Esophagus muscularis mucosa (tissue), 4 donors: ENCODE measurements at regions not wholly inside any gene's neighbourhood (a gene's known extent, or its start where the extent isn't known, plus 50 kb on each side); places are given as distances from the start of the nearest gene placed in this dataset.

Experiments
- DNase-seq: peaks from one replicate; pipeline ENCODE4 v3.0.0-alpha.2; 2017; ENCODE audit errors: extremely low spot score
- H3K27ac ChIP-seq, 4 donors: fragments of 200-600 bp; sonication (generic); replicated peaks in 1 of 4; 1 replicate in 3 of 4; 2 replicates in 1 of 4; pipeline ENCODE4 v1.5.1; 2016 to 2019; ENCODE audit warnings: mild to moderate bottlenecking in 1 of 4
- H3K27me3 ChIP-seq, 4 donors: fragments of 200-600 bp; sonication (generic); one replicate each; pipeline versions ENCODE4 v1.5.1 to v1.6.0; 2016 to 2019
- H3K36me3 ChIP-seq, 4 donors: fragments of 200-600 bp; sonication (generic); one replicate each; pipeline ENCODE4 v1.5.1; 2016 to 2019
- H3K4me1 ChIP-seq, 4 donors: fragments of 200-600 bp; sonication (generic); one replicate each; pipeline ENCODE4 v1.5.1; 2016 to 2019
- H3K4me3 ChIP-seq, 4 donors: fragments of 200-600 bp; sonication (generic); 1 replicate in 2 of 4; 2 replicates in 2 of 4; pipeline ENCODE4 v1.5.1; 2016 to 2019; ENCODE audit warnings: mild to moderate bottlenecking in 4 of 4, moderate library complexity in 1 of 4
- H3K9me3 ChIP-seq, 4 donors: fragments of 200-600 bp; sonication (generic); 1 replicate in 3 of 4; 2 replicates in 1 of 4; pipeline ENCODE4 v1.5.1; 2016 to 2019
- EP300 ChIP-seq: sonication (generic); formaldehyde crosslinking; IDR thresholded peaks from one replicate; pipeline ENCODE4 v1.6.1; 2017; ENCODE audit warnings: antibody characterized with exemption
- POLR2A ChIP-seq: fragments of 450-650 bp; IDR thresholded peaks from one replicate; pipeline ENCODE4 v1.6.1; 2017; ENCODE audit warnings: antibody characterized with exemption, moderate library complexity, mild to moderate bottlenecking, low read depth
- POLR2AphosphoS5 ChIP-seq, 2 donors: sonication (generic); formaldehyde crosslinking; IDR thresholded peaks; one replicate each; pipeline ENCODE4 v1.6.1; 2017; ENCODE audit warnings: antibody characterized with exemption in 2 of 2
- WGBS: methylation state at CpG from one replicate; pipeline ENCODE4 v1.1.5; 2018; 5-methylcytosine and 5-hydroxymethylcytosine counted together
- intact Hi-C: fragments of 100-400 bp; cut with DNase I; formaldehyde crosslinking; loops from one replicate; pipeline ENCODE4 v1.15.1; 2023
- TF ChIP-seq, protein P1 (sequence below), 3 experiments: fragments of 200-600 bp in 2 of 3; fragments of 450-650 bp in 1 of 3; sonication (generic) in 2 of 3; IDR thresholded peaks; one replicate each; pipeline ENCODE4 v1.5.1; 2017 to 2019; ENCODE audit warnings: antibody characterized with exemption in 3 of 3, mild to moderate bottlenecking in 2 of 3, moderate library complexity in 1 of 3

GRCh38 chr15:29959384-29960137 is 123.2 kb upstream of the GOLGA8J start:
- intact Hi-C loops: no loop called here
- no peaks in the 10 kb centered on the region for H3K36me3 ChIP-seq
- no peak for DNase-seq
- no peaks in the 10 kb centered on the region for H3K9me3 ChIP-seq
- H3K27ac ChIP-seq: no peak overlapping the region
- H3K4me3 ChIP-seq: no peak overlapping the region
- 76% methylated on average over 9 of the region's 9 CpGs for WGBS
- no peaks in the 10 kb centered on the region for H3K4me1 ChIP-seq
- TF ChIP-seq EP300 (no peak), POLR2A (no peak), POLR2AphosphoS5 (IDR thresholded peaks at IDR 0.05) (no peak)
- TF ChIP-seq, protein P1, sequence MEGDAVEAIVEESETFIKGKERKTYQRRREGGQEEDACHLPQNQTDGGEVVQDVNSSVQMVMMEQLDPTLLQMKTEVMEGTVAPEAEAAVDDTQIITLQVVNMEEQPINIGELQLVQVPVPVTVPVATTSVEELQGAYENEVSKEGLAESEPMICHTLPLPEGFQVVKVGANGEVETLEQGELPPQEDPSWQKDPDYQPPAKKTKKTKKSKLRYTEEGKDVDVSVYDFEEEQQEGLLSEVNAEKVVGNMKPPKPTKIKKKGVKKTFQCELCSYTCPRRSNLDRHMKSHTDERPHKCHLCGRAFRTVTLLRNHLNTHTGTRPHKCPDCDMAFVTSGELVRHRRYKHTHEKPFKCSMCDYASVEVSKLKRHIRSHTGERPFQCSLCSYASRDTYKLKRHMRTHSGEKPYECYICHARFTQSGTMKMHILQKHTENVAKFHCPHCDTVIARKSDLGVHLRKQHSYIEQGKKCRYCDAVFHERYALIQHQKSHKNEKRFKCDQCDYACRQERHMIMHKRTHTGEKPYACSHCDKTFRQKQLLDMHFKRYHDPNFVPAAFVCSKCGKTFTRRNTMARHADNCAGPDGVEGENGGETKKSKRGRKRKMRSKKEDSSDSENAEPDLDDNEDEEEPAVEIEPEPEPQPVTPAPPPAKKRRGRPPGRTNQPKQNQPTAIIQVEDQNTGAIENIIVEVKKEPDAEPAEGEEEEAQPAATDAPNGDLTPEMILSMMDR (IDR thresholded peaks at IDR 0.05): no peak
- peaks cover 0 to 8% (median 0%) of the 10 kb centered on the region in 4 donors for H3K27me3 ChIP-seq

GRCh38 chr15:29952225-29952624 is 130.0 kb upstream of the TJP1 start:
- no peak overlapping the region for H3K4me3 ChIP-seq
- TF ChIP-seq POLR2A: no peak
- no peak for TF ChIP-seq POLR2AphosphoS5 (IDR thresholded peaks at IDR 0.05)
- TF ChIP-seq, protein P1 (IDR thresholded peaks at IDR 0.05): no peak
- TF ChIP-seq EP300: no peak
- no peak for DNase-seq
- no peaks in the 10 kb centered on the region for H3K9me3 ChIP-seq
- intact Hi-C loops: no loop called here
- H3K4me1 ChIP-seq: no peaks in the 10 kb centered on the region
- H3K36me3 ChIP-seq: no peaks in the 10 kb centered on the region
- WGBS: 69% methylated on average over 1 of the region's 1 CpG
- H3K27me3 ChIP-seq: no peaks in the 10 kb centered on the region
- no peak overlapping the region for H3K27ac ChIP-seq

GRCh38 chr15:29945943-29946596 is 123.8 kb upstream of the TJP1 start:
- H3K27ac ChIP-seq: no peak overlapping the region
- WGBS: 79% methylated on average over 9 of the region's 9 CpGs
- H3K4me1 ChIP-seq: peaks cover 0 to 4% (median 0%) of the 10 kb centered on the region in 4 donors
- H3K9me3 ChIP-seq: no peaks in the 10 kb centered on the region
- H3K27me3 ChIP-seq: no peaks in the 10 kb centered on the region
- no peak for DNase-seq
- intact Hi-C loops: no loop called here
- H3K36me3 ChIP-seq: no peaks in the 10 kb centered on the region
- H3K4me3 ChIP-seq: no peak overlapping the region
- TF ChIP-seq POLR2AphosphoS5 (IDR thresholded peaks at IDR 0.05) (no peak), POLR2A (no peak), EP300 (no peak)
- TF ChIP-seq, protein P1 (IDR thresholded peaks at IDR 0.05): no peak

- 86% methylated on average over 2 of the region's 2 CpGs for WGBS
- no peaks in the 10 kb centered on the region for H3K9me3 ChIP-seq
- TF ChIP-seq POLR2AphosphoS5 (IDR thresholded peaks at IDR 0.05) (no peak), POLR2A (no peak), EP300 (no peak)
- TF ChIP-seq, protein P1 (IDR thresholded peaks at IDR 0.05): no peak
- H3K4me3 ChIP-seq: no peak overlapping the region
- H3K36me3 ChIP-seq: no peaks in the 10 kb centered on the region
- H3K27me3 ChIP-seq: no peaks in the 10 kb centered on the region
- peaks cover 0 to 4% (median 0%) of the 10 kb centered on the region in 4 donors for H3K4me1 ChIP-seq
- intact Hi-C loops: no loop called here
- no peak for DNase-seq
- H3K27ac ChIP-seq: no peak overlapping the region
These were observed 122.7 kb upstream of the TJP1 start for GRCh38 chr15:29944925-29945324.
